ENCODE measurements at regions not wholly inside any gene's neighbourhood (a gene's known extent, or its start where the extent isn't known, plus 50 kb on each side); places are given as distances from the start of the nearest gene placed in this dataset.

DNA sequence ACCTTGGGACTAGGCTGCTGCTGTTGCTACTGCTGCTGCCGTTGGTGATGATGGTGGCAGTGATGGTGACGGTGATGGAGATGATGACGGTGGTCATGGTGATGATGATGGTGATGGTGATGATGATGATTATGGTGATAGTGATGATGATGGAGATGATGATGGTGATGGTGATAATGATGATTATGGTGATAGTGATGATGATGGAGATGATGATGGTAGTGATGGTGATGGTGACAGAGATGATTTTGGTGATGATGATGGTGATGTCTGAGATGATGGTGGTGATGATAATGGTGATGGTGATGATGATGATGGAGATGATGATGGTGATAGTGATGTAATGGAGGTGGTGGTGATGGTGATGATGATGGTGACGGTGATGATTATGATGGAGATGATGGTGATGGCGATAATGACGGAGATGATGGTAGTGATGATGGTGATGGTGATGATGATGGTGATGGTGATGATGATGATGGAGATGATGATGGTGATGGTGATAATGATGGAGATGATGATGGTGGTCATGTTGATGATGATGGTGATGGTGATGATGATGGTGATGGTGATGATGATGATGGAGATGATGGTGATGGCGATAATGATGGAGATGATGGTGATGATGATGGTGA is 156.8 kb upstream of the PWP1 start:
- Mint-ChIP-seq H3K9me3 (no peaks in the 10 kb centered on the region), H3K27me3 (no peaks in the 10 kb centered on the region), H3K4me1 (ENCODE audit: unreplicated experiment) (peaks cover 5% of the 10 kb centered on the region), H3K4me3 (no peak overlapping the region), H3K27ac (no peak overlapping the region), H3K36me3 (no peaks in the 10 kb centered on the region)
- no peak for DNase-seq (ENCODE audit: extremely low spot score, unreplicated experiment)
- TF ChIP-seq, protein P1, sequence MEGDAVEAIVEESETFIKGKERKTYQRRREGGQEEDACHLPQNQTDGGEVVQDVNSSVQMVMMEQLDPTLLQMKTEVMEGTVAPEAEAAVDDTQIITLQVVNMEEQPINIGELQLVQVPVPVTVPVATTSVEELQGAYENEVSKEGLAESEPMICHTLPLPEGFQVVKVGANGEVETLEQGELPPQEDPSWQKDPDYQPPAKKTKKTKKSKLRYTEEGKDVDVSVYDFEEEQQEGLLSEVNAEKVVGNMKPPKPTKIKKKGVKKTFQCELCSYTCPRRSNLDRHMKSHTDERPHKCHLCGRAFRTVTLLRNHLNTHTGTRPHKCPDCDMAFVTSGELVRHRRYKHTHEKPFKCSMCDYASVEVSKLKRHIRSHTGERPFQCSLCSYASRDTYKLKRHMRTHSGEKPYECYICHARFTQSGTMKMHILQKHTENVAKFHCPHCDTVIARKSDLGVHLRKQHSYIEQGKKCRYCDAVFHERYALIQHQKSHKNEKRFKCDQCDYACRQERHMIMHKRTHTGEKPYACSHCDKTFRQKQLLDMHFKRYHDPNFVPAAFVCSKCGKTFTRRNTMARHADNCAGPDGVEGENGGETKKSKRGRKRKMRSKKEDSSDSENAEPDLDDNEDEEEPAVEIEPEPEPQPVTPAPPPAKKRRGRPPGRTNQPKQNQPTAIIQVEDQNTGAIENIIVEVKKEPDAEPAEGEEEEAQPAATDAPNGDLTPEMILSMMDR (conservative IDR thresholded peaks at IDR 0.05) = no peak

DNA sequence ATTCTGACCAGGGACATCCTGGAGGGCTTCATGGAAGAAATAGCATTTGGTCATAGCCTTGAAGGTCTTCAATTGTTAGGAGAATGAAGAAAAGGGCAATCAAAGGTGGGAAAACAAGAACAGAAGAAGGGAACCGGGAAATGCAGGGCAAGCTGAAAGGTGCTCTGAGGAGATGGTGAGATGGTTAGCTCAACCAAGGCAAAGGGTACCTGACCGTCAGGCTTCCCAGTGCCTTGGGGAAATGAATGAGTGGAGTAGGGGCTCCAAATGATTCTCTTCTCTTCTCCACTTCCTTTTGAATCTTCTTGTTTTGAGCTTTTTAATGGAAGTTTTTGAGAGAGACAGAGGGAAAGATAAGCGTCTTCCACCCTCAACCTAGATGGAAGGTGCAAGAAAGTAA is 155.6 kb upstream of the PWP1 start:
- Mint-ChIP-seq H3K4me1 (ENCODE audit: unreplicated experiment) (no peaks in the 10 kb centered on the region), H3K9me3 (no peaks in the 10 kb centered on the region), H3K4me3 (no peak overlapping the region), H3K27ac (no peak overlapping the region), H3K27me3 (no peaks in the 10 kb centered on the region), H3K36me3 (no peaks in the 10 kb centered on the region)
- TF ChIP-seq, protein P1 (conservative IDR thresholded peaks at IDR 0.05) = no peak
- no peak for DNase-seq (ENCODE audit: extremely low spot score, unreplicated experiment)

DNA sequence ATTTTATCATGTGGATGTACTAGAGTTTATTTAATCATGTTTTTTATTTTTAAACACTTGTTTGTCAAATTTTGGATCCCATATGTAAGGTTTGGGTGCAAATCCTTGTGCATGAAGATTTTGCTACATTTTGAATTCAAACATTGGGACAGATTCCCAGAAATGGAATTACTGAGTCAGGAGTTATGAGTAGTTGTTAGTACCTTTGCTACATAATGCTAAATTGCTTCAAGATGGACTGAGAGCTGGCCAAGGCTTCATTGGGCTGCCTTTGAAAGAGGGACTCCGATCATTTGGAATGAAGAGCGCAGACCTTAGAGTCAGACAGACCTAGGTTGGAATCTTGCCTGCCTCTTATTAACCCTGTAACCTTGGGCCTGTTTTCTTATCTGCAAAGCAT is 154.9 kb upstream of the PWP1 start:
- Mint-ChIP-seq H3K27ac (no peak overlapping the region), H3K4me1 (ENCODE audit: unreplicated experiment) (no peaks in the 10 kb centered on the region), H3K36me3 (no peaks in the 10 kb centered on the region), H3K27me3 (no peaks in the 10 kb centered on the region), H3K4me3 (no peak overlapping the region), H3K9me3 (no peaks in the 10 kb centered on the region)
- no peak for DNase-seq (ENCODE audit: extremely low spot score, unreplicated experiment)
- TF ChIP-seq, protein P1 (conservative IDR thresholded peaks at IDR 0.05) = no peak

DNA sequence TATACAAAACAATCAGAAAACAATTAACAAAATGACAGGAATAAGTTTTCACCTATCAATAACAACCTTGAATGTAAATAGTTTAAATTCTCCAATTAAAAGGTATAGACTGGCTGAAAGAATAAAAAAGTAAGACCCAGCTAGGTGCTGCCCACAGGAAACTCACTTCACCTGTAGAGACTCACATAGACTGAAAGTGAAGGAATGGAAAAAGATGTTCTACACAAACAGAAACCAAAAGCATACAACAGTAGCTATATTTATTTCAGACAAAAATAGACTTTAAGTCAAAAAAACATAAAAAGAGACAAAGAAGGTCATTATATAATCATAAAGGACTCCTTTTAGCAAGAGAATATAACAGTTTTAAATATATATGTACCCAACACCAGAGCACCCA is 152.4 kb upstream of the PWP1 start:
- TF ChIP-seq, protein P1 (conservative IDR thresholded peaks at IDR 0.05) = no peak
- Mint-ChIP-seq H3K27ac (no peak overlapping the region), H3K4me3 (no peak overlapping the region)

DNA sequence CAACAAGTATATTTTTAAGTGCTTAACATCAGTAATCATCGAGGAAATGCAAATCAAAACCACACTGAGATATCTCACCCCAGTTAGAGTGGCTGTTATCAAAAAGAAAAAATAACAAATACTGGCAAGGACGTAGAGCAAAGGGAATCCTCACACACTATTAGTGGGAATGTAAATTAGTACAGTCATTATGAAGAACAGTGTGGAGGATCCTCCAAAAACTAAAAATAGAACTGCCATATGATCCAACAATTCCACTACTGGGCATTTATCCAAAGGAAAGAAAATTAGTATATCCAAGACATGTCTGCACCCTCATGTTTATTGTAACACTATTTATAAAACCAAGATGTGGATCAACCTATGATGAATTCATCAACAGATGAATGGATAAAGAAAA is 149.0 kb upstream of the PWP1 start:
- Mint-ChIP-seq H3K27me3 (no peaks in the 10 kb centered on the region), H3K36me3 (no peaks in the 10 kb centered on the region)

More for the DNA sequence above, 152.4 kb upstream of the PWP1 start:
- no peak for DNase-seq (ENCODE audit: extremely low spot score, unreplicated experiment)
- Mint-ChIP-seq H3K27me3 (no peaks in the 10 kb centered on the region), H3K9me3 (no peaks in the 10 kb centered on the region), H3K4me1 (ENCODE audit: unreplicated experiment) (no peaks in the 10 kb centered on the region), H3K36me3 (no peaks in the 10 kb centered on the region)

More for the DNA sequence above, 149.0 kb upstream of the PWP1 start:
- no peaks in the 10 kb centered on the region for H3K4me1 Mint-ChIP-seq (ENCODE audit: unreplicated experiment)
- H3K9me3 Mint-ChIP-seq = no peaks in the 10 kb centered on the region
- H3K27ac Mint-ChIP-seq = no peak overlapping the region
- no peak for DNase-seq (ENCODE audit: extremely low spot score, unreplicated experiment)
- no peak overlapping the region for H3K4me3 Mint-ChIP-seq
- TF ChIP-seq, protein P1 (conservative IDR thresholded peaks at IDR 0.05) = no peak

Measured in type B pancreatic cell (in vitro differentiated cells).